ENCODE measurements at regions not wholly inside any gene's neighbourhood (a gene's known extent, or its start where the extent isn't known, plus 50 kb on each side); places are given as distances from the start of the nearest gene placed in this dataset.

DNA sequence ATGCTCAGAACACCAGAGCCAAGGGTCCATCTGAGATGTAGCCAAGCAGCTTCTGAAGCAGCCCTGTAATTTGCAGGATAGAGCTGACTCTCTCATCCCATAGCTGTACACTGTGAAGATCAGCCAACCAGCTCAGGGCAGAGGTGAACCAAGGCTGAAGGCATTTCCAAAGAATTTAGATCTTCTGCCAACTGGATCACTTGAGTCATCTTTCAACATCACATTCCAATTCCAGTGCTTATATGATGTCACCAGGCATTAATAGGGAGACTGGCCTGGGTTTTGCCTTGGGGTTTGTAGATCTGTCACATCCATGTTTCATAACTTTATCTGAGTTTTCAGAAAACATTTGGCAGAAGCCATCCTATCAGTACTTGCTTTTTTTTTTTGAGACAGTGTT lies 98.2 kb downstream of the NR2F2 start:
- no peak for TF ChIP-seq REST (IDR thresholded peaks at IDR 0.05; ENCODE audit: insufficient read depth in 1 of 2, low read depth in 2 of 2, low read length in 2 of 2)
- no peak for TF ChIP-seq SIN3A (IDR thresholded peaks at IDR 0.05; ENCODE audit: borderline replicate concordance, insufficient read depth, low read length)
- TF ChIP-seq FOXP2 (optimal IDR thresholded peaks at IDR 0.05; ENCODE audit: borderline replicate concordance, extremely low read depth, extremely low read length, insufficient read depth) = no peak

GRCh38 chr15:96431786-96432185 lies 101.3 kb downstream of the NR2F2 start:
- TF ChIP-seq POLR2AphosphoS5 (IDR thresholded peaks at IDR 0.05; ENCODE audit: low read depth, low read length) = no peak
- TF ChIP-seq REST (IDR thresholded peaks at IDR 0.05; ENCODE audit: insufficient read depth in 1 of 2, low read depth in 2 of 2, low read length in 2 of 2) = no peak
- no peak for TF ChIP-seq TAF1 (IDR thresholded peaks at IDR 0.05; ENCODE audit: borderline replicate concordance, insufficient read depth, low read length)
- no peak for TF ChIP-seq SIN3A (IDR thresholded peaks at IDR 0.05; ENCODE audit: borderline replicate concordance, insufficient read depth, low read length)
- no peak for TF ChIP-seq FOXP2 (optimal IDR thresholded peaks at IDR 0.05; ENCODE audit: borderline replicate concordance, extremely low read depth, extremely low read length, insufficient read depth)

GRCh38 chr15:96435022-96435421 lies 104.5 kb downstream of the NR2F2 start:
- no peak for TF ChIP-seq POLR2AphosphoS5 (IDR thresholded peaks at IDR 0.05; ENCODE audit: low read depth, low read length)
- no peak for TF ChIP-seq REST (IDR thresholded peaks at IDR 0.05; ENCODE audit: insufficient read depth in 1 of 2, low read depth in 2 of 2, low read length in 2 of 2)
- no peak for TF ChIP-seq FOXP2 (optimal IDR thresholded peaks at IDR 0.05; ENCODE audit: borderline replicate concordance, extremely low read depth, extremely low read length, insufficient read depth)
- TF ChIP-seq TAF1 (IDR thresholded peaks at IDR 0.05; ENCODE audit: borderline replicate concordance, insufficient read depth, low read length) = no peak

DNA sequence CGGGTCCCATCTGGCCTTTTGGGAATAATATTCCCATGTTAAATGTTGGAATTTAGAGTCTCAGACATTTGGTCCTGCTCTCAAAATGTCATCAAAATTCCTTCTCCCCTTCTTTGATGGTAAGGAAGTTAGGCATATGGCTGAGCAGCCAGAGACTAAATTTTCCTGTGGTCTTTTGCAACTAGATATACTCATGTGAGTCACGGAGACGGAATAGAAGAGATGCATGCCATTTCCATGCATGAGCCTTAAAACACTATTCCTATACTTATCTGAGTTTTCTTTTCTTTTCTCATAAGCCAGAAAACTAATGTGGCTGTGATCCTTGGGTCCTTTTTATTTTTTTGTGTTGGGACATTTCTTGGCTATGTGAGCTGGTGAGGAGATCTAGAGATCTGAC lies 105.3 kb downstream of the NR2F2 start:
- TF ChIP-seq REST (IDR thresholded peaks at IDR 0.05; ENCODE audit: insufficient read depth in 1 of 2, low read depth in 2 of 2, low read length in 2 of 2) (no peak), SIN3A (IDR thresholded peaks at IDR 0.05; ENCODE audit: borderline replicate concordance, insufficient read depth, low read length) (no peak), FOXP2 (optimal IDR thresholded peaks at IDR 0.05; ENCODE audit: borderline replicate concordance, extremely low read depth, extremely low read length, insufficient read depth) (no peak), POLR2AphosphoS5 (IDR thresholded peaks at IDR 0.05; ENCODE audit: low read depth, low read length) (no peak), TAF1 (IDR thresholded peaks at IDR 0.05; ENCODE audit: borderline replicate concordance, insufficient read depth, low read length) (no peak)

DNA sequence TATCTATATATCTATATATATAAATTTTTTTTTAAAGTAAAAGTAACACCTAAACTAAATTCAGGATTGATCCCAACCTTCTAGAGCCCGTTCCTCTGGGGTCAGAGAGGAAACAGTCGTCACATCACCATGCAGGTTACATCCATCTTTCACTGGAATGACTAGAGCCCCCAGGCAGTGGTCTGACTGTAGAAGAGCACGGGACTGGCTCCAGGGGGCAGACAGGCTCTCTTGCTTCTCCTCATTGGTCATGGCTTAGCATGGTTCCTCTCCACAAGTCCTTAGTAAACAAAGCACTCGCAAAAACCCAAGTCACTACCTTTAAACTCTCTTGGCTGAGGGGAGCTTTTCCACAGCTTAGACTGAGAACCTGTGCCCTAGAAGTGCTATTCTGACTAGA lies 110.5 kb downstream of the NR2F2 start:
- TF ChIP-seq POLR2AphosphoS5 (IDR thresholded peaks at IDR 0.05; ENCODE audit: low read depth, low read length) (no peak), TAF1 (IDR thresholded peaks at IDR 0.05; ENCODE audit: borderline replicate concordance, insufficient read depth, low read length) (no peak), REST (IDR thresholded peaks at IDR 0.05; ENCODE audit: insufficient read depth in 1 of 2, low read depth in 2 of 2, low read length in 2 of 2) (no peak), FOXP2 (optimal IDR thresholded peaks at IDR 0.05; ENCODE audit: borderline replicate concordance, extremely low read depth, extremely low read length, insufficient read depth) (no peak), SIN3A (IDR thresholded peaks at IDR 0.05; ENCODE audit: borderline replicate concordance, insufficient read depth, low read length) (no peak)

Data from PFSK-1 (cell line).